GM13977 (cell line): ENCODE measurements at regions not wholly inside any gene's neighbourhood (a gene's known extent, or its start where the extent isn't known, plus 50 kb on each side); places are given as distances from the start of the nearest gene placed in this dataset.
"Not testable (repeated sequence)": the region's sequence is repeated elsewhere in the genome, so short reads cannot be mapped to it uniquely, and the experiment has no call there.

Source experiments
- DNase-seq: peaks from one replicate; pipeline ENCODE4 v3.0.0; 2012; ENCODE audit warnings: low spot score
- in situ Hi-C: fragments of 300-500 bp; cut with MboI; formaldehyde crosslinking; loops from one replicate; pipeline ENCODE4 v1.12.0; 2022; ENCODE audit warnings: low sequenced_read_pairs, low pct_unique_long_range_greater_than_20kb, mixed read lengths, inconsistent platforms; ENCODE audit not compliant: unreplicated experiment
- TF ChIP-seq, protein P1 (sequence below): IDR thresholded peaks from 2 replicates; pipeline ENCODE4 v1.5.1; 2012; ENCODE audit warnings: mild to moderate bottlenecking, control low read depth; ENCODE audit not compliant: insufficient read depth; ENCODE audit errors: extremely low read depth, missing control alignments

DNA sequence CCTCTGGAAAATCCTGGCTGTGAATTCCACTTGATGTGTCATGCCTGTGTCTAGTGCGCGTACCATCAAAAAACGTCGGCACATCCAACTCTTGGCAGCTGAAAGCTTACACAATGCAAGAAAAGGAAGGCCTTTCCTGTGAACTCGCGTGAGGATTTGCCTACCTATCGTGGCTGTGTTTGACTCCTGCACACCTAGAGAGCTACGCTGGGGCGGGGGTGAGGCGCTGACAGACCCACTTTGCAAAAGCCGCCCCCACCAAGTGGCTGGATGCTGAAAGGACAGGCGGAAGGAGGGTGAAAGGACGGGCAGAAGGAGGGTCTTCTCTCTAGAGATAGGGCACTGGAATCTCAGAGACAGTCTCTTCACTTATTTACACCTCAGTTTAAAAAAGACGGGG, 270.1 kb downstream of the EIPR1 start:
- in situ Hi-C loops = no loop called here
- peak; percentile 6 for DNase-seq
- TF ChIP-seq, protein P1, sequence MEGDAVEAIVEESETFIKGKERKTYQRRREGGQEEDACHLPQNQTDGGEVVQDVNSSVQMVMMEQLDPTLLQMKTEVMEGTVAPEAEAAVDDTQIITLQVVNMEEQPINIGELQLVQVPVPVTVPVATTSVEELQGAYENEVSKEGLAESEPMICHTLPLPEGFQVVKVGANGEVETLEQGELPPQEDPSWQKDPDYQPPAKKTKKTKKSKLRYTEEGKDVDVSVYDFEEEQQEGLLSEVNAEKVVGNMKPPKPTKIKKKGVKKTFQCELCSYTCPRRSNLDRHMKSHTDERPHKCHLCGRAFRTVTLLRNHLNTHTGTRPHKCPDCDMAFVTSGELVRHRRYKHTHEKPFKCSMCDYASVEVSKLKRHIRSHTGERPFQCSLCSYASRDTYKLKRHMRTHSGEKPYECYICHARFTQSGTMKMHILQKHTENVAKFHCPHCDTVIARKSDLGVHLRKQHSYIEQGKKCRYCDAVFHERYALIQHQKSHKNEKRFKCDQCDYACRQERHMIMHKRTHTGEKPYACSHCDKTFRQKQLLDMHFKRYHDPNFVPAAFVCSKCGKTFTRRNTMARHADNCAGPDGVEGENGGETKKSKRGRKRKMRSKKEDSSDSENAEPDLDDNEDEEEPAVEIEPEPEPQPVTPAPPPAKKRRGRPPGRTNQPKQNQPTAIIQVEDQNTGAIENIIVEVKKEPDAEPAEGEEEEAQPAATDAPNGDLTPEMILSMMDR = no peak

DNA sequence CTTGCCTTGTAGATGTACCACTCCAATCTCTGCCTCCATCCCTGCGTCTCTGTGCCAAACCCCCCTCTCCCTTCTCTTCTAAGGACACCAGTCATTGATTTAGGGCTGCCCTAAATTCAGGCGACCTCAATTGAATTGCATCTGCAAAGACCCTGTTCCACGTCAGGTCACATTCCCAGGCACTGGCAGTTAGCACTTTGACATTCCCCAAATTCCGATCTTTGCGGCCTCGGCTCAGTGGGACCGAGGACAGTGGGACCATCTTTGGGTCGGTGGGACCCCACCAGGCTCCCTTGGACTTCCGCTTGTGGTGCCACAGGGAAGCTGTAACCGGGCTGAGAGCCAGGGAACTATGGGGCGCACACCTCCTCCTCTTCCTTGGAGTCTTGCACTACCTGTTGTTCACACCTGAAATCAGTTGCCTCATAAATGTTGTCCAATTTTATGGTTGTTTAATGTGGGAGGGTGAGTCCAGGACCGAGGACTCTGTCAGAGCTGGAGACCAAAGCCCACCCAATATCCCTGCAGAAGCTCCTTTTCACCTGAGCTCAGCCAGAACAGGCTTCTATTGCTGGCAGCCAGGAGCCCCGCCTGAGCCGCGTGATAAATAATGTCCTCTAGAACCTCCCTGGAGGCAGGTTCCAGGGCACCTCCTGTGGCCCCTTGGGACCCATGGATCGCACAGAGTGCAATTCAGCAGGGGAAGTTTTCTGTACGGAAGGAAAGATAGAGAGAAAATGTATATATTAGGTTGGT, 271.6 kb downstream of the EIPR1 start:
- TF ChIP-seq, protein P1 = no peak
- in situ Hi-C loops = no loop called here
- DNase-seq = no peak

DNA sequence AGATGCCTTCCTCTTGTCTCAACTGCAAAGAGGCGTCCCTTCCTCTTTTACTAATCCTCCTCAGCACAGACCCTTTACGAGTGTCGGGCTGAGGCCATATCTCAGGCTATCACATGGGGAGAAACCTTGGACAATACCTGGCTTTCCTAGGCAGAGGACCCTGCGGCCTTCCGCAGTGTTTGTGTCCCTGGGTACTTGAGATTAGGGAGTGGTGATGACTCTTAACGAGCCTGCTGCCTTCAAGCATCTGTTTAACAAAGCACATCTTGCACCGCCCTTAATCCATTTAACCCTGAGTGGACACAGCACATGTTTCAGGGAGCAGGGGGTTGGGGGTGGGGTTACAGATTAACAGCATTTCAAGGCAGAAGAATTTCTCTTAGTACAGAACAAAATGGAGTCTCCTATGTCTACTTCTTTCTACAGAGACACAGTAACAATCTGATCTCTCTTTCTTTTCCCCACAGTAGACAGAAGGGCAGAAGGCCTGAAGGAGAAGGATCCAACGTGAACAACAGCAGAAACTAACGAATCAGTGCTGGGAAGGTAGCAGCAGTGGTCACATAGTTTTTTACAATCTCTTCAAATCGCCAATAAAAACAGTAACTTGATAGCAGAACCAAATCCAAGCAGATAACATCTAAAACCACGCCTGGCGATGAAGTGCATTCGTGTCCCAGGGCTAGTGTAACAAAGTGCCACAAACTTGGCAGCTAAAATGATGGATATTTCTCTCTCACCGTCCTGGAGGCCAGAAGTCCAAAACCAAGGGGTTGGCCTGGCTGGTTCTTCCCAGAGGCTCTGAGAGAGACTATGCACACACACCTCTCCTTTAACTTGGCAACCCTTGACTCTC, 272.4 kb downstream of the EIPR1 start:
- DNase-seq, in situ Hi-C loops: not testable (repeated sequence)

DNA sequence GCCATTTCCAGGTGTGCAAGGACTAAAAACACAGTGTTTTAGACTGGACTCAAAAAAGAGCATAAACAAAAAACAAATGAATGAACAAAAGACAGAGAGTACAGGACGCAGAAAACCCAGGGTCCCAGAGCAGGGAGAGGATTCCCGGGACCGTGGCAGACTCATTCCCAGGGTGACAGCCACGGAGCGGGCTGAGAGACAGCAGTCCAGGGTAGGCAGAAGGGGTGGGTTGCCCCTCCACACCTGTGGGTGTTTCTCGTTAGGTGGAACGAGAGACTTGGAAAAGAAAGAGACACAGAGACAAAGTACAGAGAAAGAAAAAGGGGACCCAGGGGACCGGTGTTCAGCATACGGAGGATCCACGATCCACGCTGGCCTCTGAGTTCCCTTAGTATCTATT, 273.4 kb downstream of the EIPR1 start:
- TF ChIP-seq, protein P1 = no peak
- no peak for DNase-seq
- in situ Hi-C loops = no loop called here

DNA sequence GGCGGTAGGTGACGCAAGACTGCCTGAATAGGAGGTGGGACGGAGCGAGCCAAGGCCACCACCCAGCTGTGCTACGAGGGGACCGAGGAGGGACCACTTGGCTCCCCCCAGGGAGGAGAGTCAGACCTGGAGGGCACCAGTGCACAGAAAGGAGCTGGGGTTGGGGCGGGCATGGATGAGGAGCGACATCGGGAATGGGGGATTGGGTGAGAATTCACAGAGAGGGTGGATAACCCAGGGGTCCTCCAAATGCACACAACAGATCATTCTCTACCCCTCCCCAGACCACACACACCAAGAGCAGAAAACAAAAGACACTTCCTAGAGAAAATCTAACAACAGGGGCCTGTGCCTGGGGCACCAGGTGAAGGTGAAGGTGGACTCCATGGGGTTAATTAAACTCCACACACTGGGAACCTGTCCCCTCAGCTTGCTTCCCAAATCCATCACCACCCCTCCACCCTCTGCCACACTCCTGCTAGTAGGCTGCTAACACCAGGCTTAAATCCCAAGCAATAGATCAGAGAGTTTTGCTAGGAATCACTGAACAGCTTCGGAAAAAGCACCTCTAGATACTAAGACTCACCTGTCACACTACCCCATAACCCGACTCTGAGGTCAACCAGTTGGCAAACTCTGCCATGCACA, 274.6 kb downstream of the EIPR1 start:
- in situ Hi-C loops = no loop called here
- peak; percentile 7 for DNase-seq
- TF ChIP-seq, protein P1 = no peak

DNA sequence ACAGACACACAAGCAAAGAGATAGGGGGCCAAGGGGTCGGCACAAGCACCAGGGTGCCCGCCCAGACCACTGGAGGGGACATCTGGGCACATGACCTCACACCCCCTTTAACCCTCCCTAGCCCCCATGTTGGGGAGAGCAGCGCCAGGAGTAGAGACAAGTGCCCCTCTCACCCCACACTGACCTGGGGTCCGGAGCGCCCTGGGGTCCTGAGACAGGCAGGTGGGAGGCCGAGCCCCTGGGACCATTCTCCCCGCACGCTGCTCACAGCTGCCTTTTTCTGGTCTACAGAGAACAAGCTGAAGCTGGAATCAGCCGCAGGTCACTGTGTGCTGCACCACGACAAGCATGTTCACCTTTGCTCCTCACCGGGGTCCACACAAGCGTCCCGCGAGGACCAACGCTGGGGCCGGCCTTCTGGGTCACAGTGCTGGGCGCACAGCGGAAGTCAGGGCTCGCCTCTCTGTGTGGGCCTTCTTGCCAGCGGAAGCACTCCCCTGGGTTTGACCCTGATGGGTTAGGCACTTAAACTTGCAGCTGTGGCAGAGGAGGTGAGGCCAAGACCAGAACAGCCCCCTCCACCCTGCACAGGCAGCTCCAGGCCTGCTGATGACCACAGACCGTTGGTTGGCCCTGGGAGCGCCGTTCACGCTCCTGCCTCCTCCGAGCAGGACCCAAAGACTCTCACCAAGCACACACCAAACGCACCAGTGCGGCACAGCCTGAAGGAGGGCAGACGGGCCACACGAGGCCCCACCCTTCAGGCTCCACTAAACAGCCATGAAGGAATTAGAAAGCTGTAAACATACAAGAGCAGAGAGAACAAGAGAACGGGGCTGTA, 275.3 kb downstream of the EIPR1 start:
- in situ Hi-C loops = no loop called here
- TF ChIP-seq, protein P1 = no peak
- DNase-seq = no peak
